Brain microvascular endothelial cell (primary cell): ENCODE measurements at regions not wholly inside any gene's neighbourhood (a gene's known extent, or its start where the extent isn't known, plus 50 kb on each side); places are given as distances from the start of the nearest gene placed in this dataset.

Source experiments
- DNase-seq: peaks from one replicate; pipeline ENCODE4 v3.0.0-alpha.2; 2020
- H3K27ac ChIP-seq: fragments of 250-450 bp; sonication (Bioruptor Pico); 2 replicates; pipeline ENCODE4 v1.5.1; 2020; ENCODE audit warnings: mild to moderate bottlenecking, moderate library complexity
- H3K27me3 ChIP-seq: fragments of 250-450 bp; sonication (Bioruptor Pico); replicated peaks from 2 replicates; pipeline ENCODE4 v1.5.1; 2020; ENCODE audit warnings: mild to moderate bottlenecking
- H3K36me3 ChIP-seq: fragments of 250-450 bp; sonication (Bioruptor Pico); replicated peaks from 2 replicates; pipeline ENCODE4 v1.5.1; 2020; ENCODE audit warnings: mild to moderate bottlenecking
- H3K4me3 ChIP-seq: 2 replicates; pipeline ENCODE4 v1.5.1; 2011; ENCODE audit warnings: low read depth, mild to moderate bottlenecking, control low read depth, low read length, moderate library complexity
- CTCF ChIP-seq: IDR thresholded peaks from 2 replicates; pipeline ENCODE4 v1.5.1; 2011; ENCODE audit warnings: low read depth, mild to moderate bottlenecking, moderate library complexity, low read length, control low read depth, inconsistent platforms; ENCODE audit errors: missing control alignments
- in situ Hi-C: cut with HindIII; loops from 2 replicates; pipeline ENCODE4 v1.10.0; 2017; ENCODE audit warnings: low sequenced_read_pairs, low pct_ligation_motif_present

GRCh38 chr9:115945009-115945431, 208.6 kb upstream of the PAPPA start:
- no peaks in the 10 kb centered on the region for H3K27me3 ChIP-seq
- in situ Hi-C loops: no loop called here
- no peak for DNase-seq
- H3K4me3 ChIP-seq: no peak overlapping the region
- no peaks in the 10 kb centered on the region for H3K36me3 ChIP-seq
- TF ChIP-seq CTCF: no peak
- H3K27ac ChIP-seq: peak overlapping the region; percentile 97

- Histone ChIP-seq H3K4me3 (no peak overlapping the region), H3K36me3 (no peaks in the 10 kb centered on the region), H3K27me3 (no peaks in the 10 kb centered on the region), H3K27ac (no peak overlapping the region)
- no peak for DNase-seq
- in situ Hi-C loops: no loop called here
- no peak for TF ChIP-seq CTCF
Measured at GRCh38 chr9:115946530-115946929, 207.1 kb upstream of the PAPPA start.

GRCh38 chr9:115951977-115952376, 201.6 kb upstream of the PAPPA start:
- H3K4me3 ChIP-seq: no peak overlapping the region
- TF ChIP-seq CTCF: no peak
- peak overlapping the region; percentile 92 for H3K27ac ChIP-seq
- DNase-seq: no peak
- H3K27me3 ChIP-seq: no peaks in the 10 kb centered on the region
- H3K36me3 ChIP-seq: no peaks in the 10 kb centered on the region
- in situ Hi-C loops: no loop called here

GRCh38 chr9:115952430-115953292, 200.9 kb upstream of the PAPPA start:
- TF ChIP-seq CTCF: no peak
- in situ Hi-C loops: no loop called here
- Histone ChIP-seq H3K27ac (peak overlapping the region; percentile 92), H3K36me3 (no peaks in the 10 kb centered on the region), H3K27me3 (no peaks in the 10 kb centered on the region), H3K4me3 (no peak overlapping the region)
- DNase-seq: peak; percentile 78

GRCh38 chr9:115956371-115956770, 197.2 kb upstream of the PAPPA start:
- no peak for DNase-seq
- Histone ChIP-seq H3K27me3 (no peaks in the 10 kb centered on the region), H3K4me3 (no peak overlapping the region), H3K27ac (no peak overlapping the region), H3K36me3 (no peaks in the 10 kb centered on the region)
- in situ Hi-C loops: no loop called here
- TF ChIP-seq CTCF: no peak

- no peaks in the 10 kb centered on the region for H3K27me3 ChIP-seq
- in situ Hi-C loops: no loop called here
- no peak for TF ChIP-seq CTCF
- DNase-seq: no peak
- H3K36me3 ChIP-seq: no peaks in the 10 kb centered on the region
- no peak overlapping the region for H3K4me3 ChIP-seq
- no peak overlapping the region for H3K27ac ChIP-seq
Measured at GRCh38 chr9:115957585-115957984, 196.0 kb upstream of the PAPPA start.
